ENCODE measurements at regions not wholly inside any gene's neighbourhood (a gene's known extent, or its start where the extent isn't known, plus 50 kb on each side); places are given as distances from the start of the nearest gene placed in this dataset.

DNA sequence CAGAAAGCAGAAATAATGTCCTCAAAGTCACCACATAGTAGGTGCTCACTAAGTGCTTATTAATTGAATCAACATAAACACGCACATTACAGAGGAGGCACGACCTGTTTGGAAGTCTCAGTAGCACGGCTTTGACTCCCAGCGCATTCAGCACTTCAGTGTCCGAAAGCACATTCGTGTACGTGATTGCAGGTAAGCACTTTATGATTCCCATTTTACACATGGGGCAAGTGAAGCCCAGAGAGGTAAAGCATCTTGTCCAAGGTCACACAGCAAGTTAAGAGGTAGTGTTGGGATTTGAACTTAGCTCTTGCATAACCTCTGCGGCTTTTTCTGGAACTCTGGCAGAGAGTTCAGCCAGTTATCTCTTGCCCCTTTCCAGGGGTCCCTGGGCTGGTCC lies 85.2 kb upstream of the WNT4 start:
- TF ChIP-seq, protein P1, sequence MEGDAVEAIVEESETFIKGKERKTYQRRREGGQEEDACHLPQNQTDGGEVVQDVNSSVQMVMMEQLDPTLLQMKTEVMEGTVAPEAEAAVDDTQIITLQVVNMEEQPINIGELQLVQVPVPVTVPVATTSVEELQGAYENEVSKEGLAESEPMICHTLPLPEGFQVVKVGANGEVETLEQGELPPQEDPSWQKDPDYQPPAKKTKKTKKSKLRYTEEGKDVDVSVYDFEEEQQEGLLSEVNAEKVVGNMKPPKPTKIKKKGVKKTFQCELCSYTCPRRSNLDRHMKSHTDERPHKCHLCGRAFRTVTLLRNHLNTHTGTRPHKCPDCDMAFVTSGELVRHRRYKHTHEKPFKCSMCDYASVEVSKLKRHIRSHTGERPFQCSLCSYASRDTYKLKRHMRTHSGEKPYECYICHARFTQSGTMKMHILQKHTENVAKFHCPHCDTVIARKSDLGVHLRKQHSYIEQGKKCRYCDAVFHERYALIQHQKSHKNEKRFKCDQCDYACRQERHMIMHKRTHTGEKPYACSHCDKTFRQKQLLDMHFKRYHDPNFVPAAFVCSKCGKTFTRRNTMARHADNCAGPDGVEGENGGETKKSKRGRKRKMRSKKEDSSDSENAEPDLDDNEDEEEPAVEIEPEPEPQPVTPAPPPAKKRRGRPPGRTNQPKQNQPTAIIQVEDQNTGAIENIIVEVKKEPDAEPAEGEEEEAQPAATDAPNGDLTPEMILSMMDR (IDR thresholded peaks at IDR 0.05): no peak
- TF ChIP-seq POLR2A (IDR thresholded peaks at IDR 0.05): no peak
